GM21723 (cell line): ENCODE measurements at regions not wholly inside any gene's neighbourhood (a gene's known extent, or its start where the extent isn't known, plus 50 kb on each side); places are given as distances from the start of the nearest gene placed in this dataset.

Experiments used
- ATAC-seq: cut with Tn5 transposase; IDR thresholded peaks from one replicate; pipeline ENCODE4 v1.9.1; 2021; ENCODE audit warnings: mild to moderate bottlenecking, moderate library complexity; ENCODE audit not compliant: unreplicated experiment

GRCh38 chr14:87076146-87076545 is 916.8 kb downstream of the GALC start:
- no peak for ATAC-seq

GRCh38 chr14:87073880-87074570 is 919.0 kb downstream of the GALC start:
- no peak for ATAC-seq

GRCh38 chr14:87067591-87067990 is 925.4 kb downstream of the GALC start:
- no peak for ATAC-seq

- ATAC-seq, result no peak
These were observed 925.9 kb downstream of the GALC start for GRCh38 chr14:87067061-87067460.

- ATAC-seq, result no peak
These were observed 926.7 kb downstream of the GALC start for GRCh38 chr14:87066221-87066817.

GRCh38 chr14:87065366-87065765 is 927.6 kb downstream of the GALC start:
- no peak for ATAC-seq

DNA sequence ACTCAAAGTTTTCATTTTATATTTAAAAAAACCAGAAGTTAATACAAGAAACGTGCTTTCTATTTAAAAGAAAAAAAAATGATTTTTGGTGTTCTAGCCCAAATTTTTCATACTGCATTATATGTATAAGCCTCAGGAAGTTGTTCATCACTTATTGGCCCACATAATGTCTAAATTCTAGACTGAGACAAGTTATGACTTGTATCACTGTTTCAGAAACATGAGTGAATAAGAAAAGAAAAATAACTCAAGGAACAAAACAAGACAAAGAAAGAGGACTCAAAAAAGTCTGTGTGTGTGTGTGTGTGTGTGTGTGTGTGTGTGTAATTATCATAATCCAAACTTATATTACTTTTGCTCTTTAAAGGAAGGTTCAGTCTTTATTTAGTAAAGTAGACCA is 929.8 kb downstream of the GALC start:
- no peak for ATAC-seq

- no peak for ATAC-seq
These were observed 932.6 kb downstream of the GALC start for GRCh38 chr14:87060405-87060804.

GRCh38 chr14:87059060-87059839 is 933.7 kb downstream of the GALC start:
- ATAC-seq, result no peak

- no peak for ATAC-seq
These were observed 938.0 kb downstream of the GALC start for GRCh38 chr14:87055007-87055406.

DNA sequence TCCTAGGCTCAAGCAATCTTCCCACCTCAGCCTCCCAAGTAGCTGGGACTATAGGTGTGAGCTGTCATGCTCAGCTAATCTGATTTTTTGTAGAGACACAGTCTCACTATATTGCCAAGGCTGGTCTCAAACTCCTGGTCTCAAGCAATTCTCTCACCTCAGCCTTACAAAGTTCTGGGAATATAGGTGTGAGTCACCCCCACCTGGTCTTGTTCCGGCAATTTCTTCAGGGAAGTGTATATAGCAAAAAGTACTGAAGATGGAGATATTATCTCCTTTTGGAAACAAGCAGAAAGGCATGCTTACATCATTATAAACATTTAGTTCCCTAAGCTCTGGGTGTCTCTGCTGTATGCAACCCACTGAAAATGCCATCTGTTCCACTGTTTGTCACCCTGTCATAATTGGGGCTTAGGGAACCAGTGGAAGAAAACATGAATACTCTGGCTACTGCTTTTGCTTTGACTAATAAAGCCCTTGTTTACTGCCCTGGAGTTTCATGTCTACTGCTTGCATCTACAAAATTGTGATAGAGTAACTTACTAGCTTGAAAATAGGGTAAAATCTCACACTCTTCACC is 940.2 kb downstream of the GALC start:
- ATAC-seq, result no peak

GRCh38 chr14:87050421-87050820 is 942.6 kb downstream of the GALC start:
- ATAC-seq, result no peak

GRCh38 chr14:87049950-87050349 is 943.0 kb downstream of the GALC start:
- ATAC-seq, result no peak

- ATAC-seq, result no peak
These were observed 946.0 kb downstream of the GALC start for GRCh38 chr14:87046960-87047359.

DNA sequence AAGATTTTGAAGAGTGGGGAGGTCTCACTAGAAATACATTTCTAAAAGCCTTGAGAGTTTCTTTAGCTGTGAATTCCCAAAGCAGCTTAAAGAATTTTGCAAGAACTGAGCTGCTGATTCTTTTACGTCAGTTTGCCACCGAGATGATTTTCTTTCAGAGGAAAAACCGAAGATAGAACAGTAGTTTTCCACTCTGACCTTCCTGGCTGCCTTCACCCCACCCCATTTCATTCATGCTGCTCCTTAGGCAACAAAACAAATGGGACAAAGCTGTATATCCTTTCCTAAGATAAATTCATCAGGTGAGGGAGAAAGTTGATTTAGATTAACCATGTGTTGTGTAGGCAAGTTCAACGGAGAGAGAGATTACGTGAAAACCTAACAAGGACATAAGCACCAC is 947.0 kb downstream of the GALC start:
- no peak for ATAC-seq

DNA sequence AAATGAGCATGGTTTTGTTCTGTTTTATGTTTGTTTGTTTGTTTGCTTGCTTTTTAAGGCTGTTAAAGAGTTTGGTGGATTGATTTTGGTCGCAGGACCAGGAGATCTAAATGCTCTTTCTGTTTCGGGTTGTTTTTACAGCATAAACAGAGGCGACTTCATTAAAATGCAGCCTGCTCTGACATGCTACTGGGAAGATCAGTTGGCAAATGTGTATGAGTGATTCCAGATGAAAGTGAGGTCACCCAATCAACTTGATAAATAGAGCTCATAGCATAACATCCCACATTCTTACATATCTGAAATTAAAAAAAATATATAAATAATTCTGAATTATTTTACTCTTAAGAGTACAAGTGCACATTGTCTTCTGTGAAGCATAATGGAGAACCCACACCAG is 947.7 kb downstream of the GALC start:
- no peak for ATAC-seq

GRCh38 chr14:87044807-87045206 is 948.2 kb downstream of the GALC start:
- no peak for ATAC-seq

GRCh38 chr14:87043667-87044200 is 949.2 kb downstream of the GALC start:
- ATAC-seq, result no peak

- no peak for ATAC-seq
These were observed 950.6 kb downstream of the GALC start for GRCh38 chr14:87042354-87042753.

GRCh38 chr14:87041290-87042020 is 951.5 kb downstream of the GALC start:
- no peak for ATAC-seq

GRCh38 chr14:87034680-87035079 is 958.3 kb downstream of the GALC start:
- ATAC-seq, result no peak
